ENCODE measurements at regions not wholly inside any gene's neighbourhood (a gene's known extent, or its start where the extent isn't known, plus 50 kb on each side); places are given as distances from the start of the nearest gene placed in this dataset.

DNA sequence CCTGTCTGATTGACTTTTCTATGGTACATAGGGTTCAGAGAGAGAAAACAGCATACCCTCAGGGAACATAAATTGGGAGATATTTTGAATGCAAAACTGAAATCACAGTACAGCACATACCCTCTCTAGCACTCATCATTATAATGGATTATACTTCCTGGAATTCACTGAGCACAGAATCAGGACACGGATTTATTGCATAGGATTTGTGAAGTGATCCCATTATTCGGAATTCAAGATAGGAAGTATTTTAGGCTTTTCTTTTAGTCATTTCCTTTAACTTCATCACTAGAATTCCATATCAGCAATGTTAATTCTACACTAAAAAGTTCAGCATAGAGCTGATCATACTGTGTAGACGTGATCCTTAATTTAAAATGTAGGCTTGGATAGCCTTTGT lies 407.0 kb downstream of the PID1 start:
- Histone ChIP-seq H3K36me3 (replicated peaks; ENCODE audit: insufficient read depth, low read depth) (no peaks in the 10 kb centered on the region), H3K9me2 (replicated peaks; ENCODE audit: insufficient read depth) (no peaks in the 10 kb centered on the region), H2AFZ (no peak overlapping the region), H3K4me3 (no peak overlapping the region), H3K79me2 (no peaks in the 10 kb centered on the region), H3K27me3 (no peaks in the 10 kb centered on the region), H3K27ac (no peak overlapping the region), H3K4me1 (ENCODE audit: insufficient read depth) (no peaks in the 10 kb centered on the region), H3K4me2 (no peak overlapping the region), H3K9me3 (ENCODE audit: low read depth) (no peaks in the 10 kb centered on the region), H4K20me1 (ENCODE audit: insufficient read depth, poor library complexity, severe bottlenecking) (no peaks in the 10 kb centered on the region)
- 87% methylated on average over 3 of the region's 3 CpGs for WGBS (ENCODE audit: low lambda C conversion rate, missing lambda C conversion rate)
- TF ChIP-seq EZH2 (IDR thresholded peaks at IDR 0.05; ENCODE audit: borderline replicate concordance) (no peak), EZH2phosphoT487 (IDR thresholded peaks at IDR 0.05; ENCODE audit: low read depth, severe bottlenecking, unreplicated experiment) (no peak)
- TF ChIP-seq, protein P1, sequence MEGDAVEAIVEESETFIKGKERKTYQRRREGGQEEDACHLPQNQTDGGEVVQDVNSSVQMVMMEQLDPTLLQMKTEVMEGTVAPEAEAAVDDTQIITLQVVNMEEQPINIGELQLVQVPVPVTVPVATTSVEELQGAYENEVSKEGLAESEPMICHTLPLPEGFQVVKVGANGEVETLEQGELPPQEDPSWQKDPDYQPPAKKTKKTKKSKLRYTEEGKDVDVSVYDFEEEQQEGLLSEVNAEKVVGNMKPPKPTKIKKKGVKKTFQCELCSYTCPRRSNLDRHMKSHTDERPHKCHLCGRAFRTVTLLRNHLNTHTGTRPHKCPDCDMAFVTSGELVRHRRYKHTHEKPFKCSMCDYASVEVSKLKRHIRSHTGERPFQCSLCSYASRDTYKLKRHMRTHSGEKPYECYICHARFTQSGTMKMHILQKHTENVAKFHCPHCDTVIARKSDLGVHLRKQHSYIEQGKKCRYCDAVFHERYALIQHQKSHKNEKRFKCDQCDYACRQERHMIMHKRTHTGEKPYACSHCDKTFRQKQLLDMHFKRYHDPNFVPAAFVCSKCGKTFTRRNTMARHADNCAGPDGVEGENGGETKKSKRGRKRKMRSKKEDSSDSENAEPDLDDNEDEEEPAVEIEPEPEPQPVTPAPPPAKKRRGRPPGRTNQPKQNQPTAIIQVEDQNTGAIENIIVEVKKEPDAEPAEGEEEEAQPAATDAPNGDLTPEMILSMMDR (IDR thresholded peaks at IDR 0.05; ENCODE audit: poor library complexity), result no peak
- no peak for DNase-seq (ENCODE audit: low spot score)

- Histone ChIP-seq H3K4me1 (ENCODE audit: insufficient read depth) (no peaks in the 10 kb centered on the region), H3K9me2 (replicated peaks; ENCODE audit: insufficient read depth) (no peaks in the 10 kb centered on the region), H3K27ac (no peak overlapping the region), H4K20me1 (ENCODE audit: insufficient read depth, poor library complexity, severe bottlenecking) (no peaks in the 10 kb centered on the region), H2AFZ (no peak overlapping the region), H3K9me3 (ENCODE audit: low read depth) (no peaks in the 10 kb centered on the region), H3K36me3 (replicated peaks; ENCODE audit: insufficient read depth, low read depth) (no peaks in the 10 kb centered on the region), H3K79me2 (no peaks in the 10 kb centered on the region), H3K27me3 (no peaks in the 10 kb centered on the region), H3K4me2 (no peak overlapping the region), H3K4me3 (no peak overlapping the region)
- TF ChIP-seq EZH2 (IDR thresholded peaks at IDR 0.05; ENCODE audit: borderline replicate concordance), result no peak
- TF ChIP-seq, protein P1 (IDR thresholded peaks at IDR 0.05; ENCODE audit: poor library complexity), result no peak
- no peak for TF ChIP-seq EZH2phosphoT487 (IDR thresholded peaks at IDR 0.05; ENCODE audit: low read depth, severe bottlenecking, unreplicated experiment)
- WGBS (ENCODE audit: low lambda C conversion rate, missing lambda C conversion rate), result 66% methylated on average over 5 of the region's 5 CpGs
- no peak for DNase-seq (ENCODE audit: low spot score)
These were observed 410.3 kb downstream of the PID1 start for GRCh38 chr2:228860601-228861285.

DNA sequence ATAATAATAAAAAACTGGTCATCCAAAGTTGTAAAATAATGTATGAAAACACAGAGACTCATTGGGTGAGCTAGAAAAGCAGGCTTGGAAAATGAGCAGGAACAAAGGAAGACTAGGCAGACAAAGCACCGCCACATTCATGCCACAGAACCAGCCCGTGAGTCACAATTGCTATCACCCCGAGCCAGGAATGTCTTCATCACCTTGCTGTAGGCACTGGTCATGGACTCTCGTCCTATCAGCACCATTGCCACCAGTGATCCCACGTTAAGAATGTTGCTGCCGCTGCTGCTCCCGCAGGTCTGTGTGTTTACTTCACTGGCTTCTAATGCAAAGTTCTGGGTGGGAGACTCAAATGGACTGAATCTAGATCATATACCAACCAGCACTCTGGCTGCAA lies 417.9 kb downstream of the PID1 start:
- Histone ChIP-seq H3K9me3 (ENCODE audit: low read depth) (no peaks in the 10 kb centered on the region), H3K4me1 (ENCODE audit: insufficient read depth) (no peaks in the 10 kb centered on the region), H3K36me3 (replicated peaks; ENCODE audit: insufficient read depth, low read depth) (no peaks in the 10 kb centered on the region), H3K27ac (no peak overlapping the region), H3K27me3 (no peaks in the 10 kb centered on the region), H3K4me2 (no peak overlapping the region), H4K20me1 (ENCODE audit: insufficient read depth, poor library complexity, severe bottlenecking) (no peaks in the 10 kb centered on the region), H2AFZ (no peak overlapping the region), H3K79me2 (no peaks in the 10 kb centered on the region), H3K9me2 (replicated peaks; ENCODE audit: insufficient read depth) (no peaks in the 10 kb centered on the region), H3K4me3 (no peak overlapping the region)
- WGBS (ENCODE audit: low lambda C conversion rate, missing lambda C conversion rate), result 89% methylated on average over 7 of the region's 7 CpGs
- no peak for TF ChIP-seq EZH2 (IDR thresholded peaks at IDR 0.05; ENCODE audit: borderline replicate concordance)
- TF ChIP-seq EZH2phosphoT487 (IDR thresholded peaks at IDR 0.05; ENCODE audit: low read depth, severe bottlenecking, unreplicated experiment), result no peak
- TF ChIP-seq, protein P1 (IDR thresholded peaks at IDR 0.05; ENCODE audit: poor library complexity), result no peak
- DNase-seq (ENCODE audit: low spot score), result no peak
